ENCODE measurements at regions not wholly inside any gene's neighbourhood (a gene's known extent, or its start where the extent isn't known, plus 50 kb on each side); places are given as distances from the start of the nearest gene placed in this dataset.
A peak's percentile ranks its signal among the peaks of the same experiment; 100 is the strongest.

- TF ChIP-seq CTCF (IDR thresholded peaks at IDR 0.05; ENCODE audit: extremely low read depth, missing control alignments), result no peak
- no peak for DNase-seq (ENCODE audit: low spot score)
These were observed 85.8 kb upstream of the UBL3 start for GRCh38 chr13:29936051-29936813.

GRCh38 chr13:29935309-29935981 lies 85.0 kb upstream of the UBL3 start:
- TF ChIP-seq CTCF (IDR thresholded peaks at IDR 0.05; ENCODE audit: extremely low read depth, missing control alignments), result no peak
- peak; percentile 72 for DNase-seq (ENCODE audit: low spot score)

GRCh38 chr13:29934531-29935308 lies 84.3 kb upstream of the UBL3 start:
- TF ChIP-seq CTCF (IDR thresholded peaks at IDR 0.05; ENCODE audit: extremely low read depth, missing control alignments), result no peak
- DNase-seq (ENCODE audit: low spot score), result no peak

- no peak for DNase-seq (ENCODE audit: low spot score)
- TF ChIP-seq CTCF (IDR thresholded peaks at IDR 0.05; ENCODE audit: extremely low read depth, missing control alignments), result no peak
These were observed 83.0 kb upstream of the UBL3 start for GRCh38 chr13:29933401-29933800.

GRCh38 chr13:29931696-29932095 lies 81.3 kb upstream of the UBL3 start:
- no peak for TF ChIP-seq CTCF (IDR thresholded peaks at IDR 0.05; ENCODE audit: extremely low read depth, missing control alignments)
- DNase-seq (ENCODE audit: low spot score), result no peak

- DNase-seq (ENCODE audit: low spot score), result no peak
- no peak for TF ChIP-seq CTCF (IDR thresholded peaks at IDR 0.05; ENCODE audit: extremely low read depth, missing control alignments)
These were observed 78.8 kb upstream of the UBL3 start for GRCh38 chr13:29929062-29929847.
